NCI-H1417 treated with DMSO at 0.1 percent for 48 hours (cell line): ENCODE measurements at regions not wholly inside any gene's neighbourhood (a gene's known extent, or its start where the extent isn't known, plus 50 kb on each side); places are given as distances from the start of the nearest gene placed in this dataset.

Experiments used
- DNase-seq: peaks from one replicate; lab custom pipeline; 2025; lab: John Stamatoyannopoulos, UW

DNA sequence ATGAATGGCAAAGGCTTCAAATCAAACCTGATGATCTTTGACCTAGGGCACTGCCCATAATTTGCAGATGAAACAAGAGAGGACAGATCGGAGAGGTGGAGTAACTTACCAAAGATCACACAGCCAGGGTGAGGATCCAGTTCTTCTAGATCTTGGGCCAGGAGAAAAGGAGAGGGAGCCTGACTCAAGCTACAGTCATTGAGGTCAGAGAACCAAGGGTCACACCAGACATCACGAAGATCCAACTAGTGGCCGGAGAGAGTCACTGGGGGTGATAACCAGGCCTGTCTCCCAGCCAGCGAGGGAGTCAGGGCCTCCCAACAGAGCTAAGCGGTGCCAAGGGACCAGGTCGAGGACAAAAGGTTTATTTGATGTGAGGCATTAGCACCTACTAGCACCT lies 115.0 kb downstream of the RIPK4 start:
- DNase-seq = no peak

DNA sequence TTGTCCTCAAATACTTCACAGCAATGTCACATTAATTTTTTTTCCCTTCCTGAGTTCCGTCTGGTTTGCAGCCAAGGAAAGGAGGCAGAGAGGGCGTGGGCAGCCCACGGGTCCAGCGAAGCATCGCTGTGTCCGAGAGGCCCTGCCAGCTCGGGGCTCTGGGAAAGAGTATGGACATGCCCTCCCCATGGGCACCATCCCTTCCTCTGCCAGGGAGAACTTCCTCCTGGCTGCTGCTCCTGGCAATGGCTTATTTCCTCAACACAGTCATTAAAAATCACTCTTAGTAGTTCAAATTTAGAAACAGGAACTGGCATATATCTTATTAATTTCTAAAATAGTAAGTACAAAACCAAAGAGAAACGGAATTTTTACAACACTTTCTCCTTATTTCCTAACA lies 115.4 kb downstream of the RIPK4 start:
- DNase-seq = no peak

DNA sequence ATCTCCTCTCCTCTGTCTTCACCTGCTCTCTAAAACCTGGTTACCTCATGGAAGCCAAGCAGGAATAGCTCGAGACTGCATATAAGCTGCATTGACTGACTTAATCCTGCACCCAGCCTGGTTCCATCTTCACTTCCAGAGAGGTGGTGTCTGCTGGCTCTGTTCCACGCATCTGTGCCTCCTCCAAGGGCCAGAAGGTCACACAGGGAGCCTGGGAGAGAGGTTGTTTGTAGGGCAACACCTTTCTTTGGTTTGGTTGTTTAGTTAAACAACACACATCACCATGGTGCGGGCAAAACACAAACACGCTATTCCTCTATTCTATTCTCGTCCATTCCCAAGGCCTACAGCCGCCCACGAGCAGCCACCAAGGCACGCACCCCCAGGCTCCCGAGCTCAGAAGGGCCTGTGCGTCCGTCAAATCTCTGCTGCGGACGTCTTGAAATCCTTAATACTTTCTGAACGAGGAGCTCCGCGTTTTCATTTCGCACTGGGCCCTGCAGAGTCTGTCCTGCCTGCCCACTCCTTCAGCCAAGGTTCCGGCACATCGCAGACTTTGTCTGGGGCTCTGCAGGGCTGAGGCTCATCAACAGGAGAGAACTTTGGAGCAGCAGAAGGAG lies 116.2 kb downstream of the RIPK4 start:
- no peak for DNase-seq

DNA sequence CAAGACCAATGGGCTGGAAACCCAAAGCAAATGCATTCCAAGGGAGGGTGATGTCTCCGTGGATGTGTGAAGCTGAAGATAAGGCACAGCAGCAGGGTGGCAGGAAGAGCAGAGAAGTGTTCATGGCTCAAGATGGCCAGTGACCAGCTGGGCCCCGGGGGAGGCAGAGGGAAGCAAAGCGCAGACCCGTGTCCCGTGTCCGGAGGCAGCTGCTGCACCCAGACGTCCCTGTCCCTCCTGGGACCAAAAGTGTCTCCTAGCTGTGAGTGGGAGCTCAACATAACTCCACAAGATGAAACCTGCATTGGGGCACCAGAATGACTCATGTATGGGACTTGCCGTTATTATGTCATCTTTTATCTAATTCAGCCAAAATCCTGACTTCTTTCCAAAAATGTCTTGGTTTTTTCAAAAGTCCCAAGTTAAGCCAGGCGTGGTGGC lies 118.2 kb downstream of the RIPK4 start:
- no peak for DNase-seq

DNA sequence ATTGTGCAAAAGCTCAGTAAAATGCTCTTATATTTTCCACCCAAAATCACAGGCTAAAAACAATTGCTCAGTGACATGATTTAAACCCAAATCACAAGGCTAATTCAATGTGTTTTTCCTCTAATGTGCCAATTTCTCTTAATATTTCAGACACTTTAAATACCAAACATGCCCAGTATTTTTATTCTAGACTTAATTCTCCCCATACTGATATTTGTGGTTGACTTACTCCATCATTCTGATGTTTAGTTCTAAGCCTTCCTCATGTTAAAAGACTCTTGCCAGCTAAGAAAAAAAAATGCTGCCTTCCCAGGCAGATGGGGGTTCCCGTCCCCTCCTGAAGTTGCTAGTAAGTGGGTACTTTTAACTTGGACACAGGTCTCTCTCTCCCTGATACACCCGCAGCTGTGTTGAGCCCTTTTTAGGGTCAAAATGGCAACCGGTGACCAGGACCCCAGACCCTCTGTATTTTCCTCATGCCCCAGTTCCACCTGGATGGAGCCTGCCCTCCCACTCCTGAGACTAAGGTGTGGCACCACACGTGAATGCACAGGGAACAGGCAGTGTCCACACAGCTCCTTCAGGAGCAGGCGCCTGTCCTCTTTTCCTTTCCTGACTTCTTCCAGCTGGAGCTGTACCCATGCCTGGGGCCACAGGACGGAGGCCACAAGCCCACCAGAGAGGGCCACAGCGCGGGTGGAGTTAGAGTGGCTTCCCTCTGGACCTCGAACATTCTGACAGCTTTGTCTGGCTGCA lies 118.9 kb downstream of the RIPK4 start:
- DNase-seq = no peak

DNA sequence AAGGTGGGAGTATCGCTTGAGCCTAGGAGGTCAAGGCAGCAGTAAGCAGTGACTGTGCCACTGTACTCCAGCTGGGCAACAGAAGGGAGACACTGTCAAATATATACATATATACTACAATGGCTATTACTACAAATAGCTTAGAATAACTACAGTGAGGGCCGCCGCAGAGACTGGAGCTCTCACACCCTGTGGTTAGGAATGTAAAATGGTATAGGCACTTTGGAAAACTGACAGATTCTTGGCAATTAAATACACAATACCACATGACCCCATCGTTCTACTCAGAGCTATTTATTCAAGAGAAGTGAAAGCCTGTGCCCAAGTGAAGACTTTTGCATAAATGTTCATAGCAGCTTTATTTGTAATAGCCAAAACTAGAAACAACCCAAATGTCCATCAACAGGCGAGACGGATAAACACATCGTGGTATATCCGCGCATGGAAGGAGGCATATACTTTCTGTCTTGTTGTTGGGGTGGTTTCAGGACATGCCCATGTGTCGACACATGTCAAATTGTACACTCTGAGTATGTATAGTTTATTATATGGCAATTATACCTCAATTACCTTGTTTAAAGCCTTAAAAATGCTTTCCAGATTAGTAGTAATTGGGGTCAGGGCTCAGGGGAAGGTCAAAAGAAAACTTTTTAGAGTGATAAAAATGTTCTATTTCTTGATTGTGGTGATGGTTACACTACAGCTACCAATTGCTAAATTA lies 123.4 kb downstream of the RIPK4 start:
- no peak for DNase-seq

DNA sequence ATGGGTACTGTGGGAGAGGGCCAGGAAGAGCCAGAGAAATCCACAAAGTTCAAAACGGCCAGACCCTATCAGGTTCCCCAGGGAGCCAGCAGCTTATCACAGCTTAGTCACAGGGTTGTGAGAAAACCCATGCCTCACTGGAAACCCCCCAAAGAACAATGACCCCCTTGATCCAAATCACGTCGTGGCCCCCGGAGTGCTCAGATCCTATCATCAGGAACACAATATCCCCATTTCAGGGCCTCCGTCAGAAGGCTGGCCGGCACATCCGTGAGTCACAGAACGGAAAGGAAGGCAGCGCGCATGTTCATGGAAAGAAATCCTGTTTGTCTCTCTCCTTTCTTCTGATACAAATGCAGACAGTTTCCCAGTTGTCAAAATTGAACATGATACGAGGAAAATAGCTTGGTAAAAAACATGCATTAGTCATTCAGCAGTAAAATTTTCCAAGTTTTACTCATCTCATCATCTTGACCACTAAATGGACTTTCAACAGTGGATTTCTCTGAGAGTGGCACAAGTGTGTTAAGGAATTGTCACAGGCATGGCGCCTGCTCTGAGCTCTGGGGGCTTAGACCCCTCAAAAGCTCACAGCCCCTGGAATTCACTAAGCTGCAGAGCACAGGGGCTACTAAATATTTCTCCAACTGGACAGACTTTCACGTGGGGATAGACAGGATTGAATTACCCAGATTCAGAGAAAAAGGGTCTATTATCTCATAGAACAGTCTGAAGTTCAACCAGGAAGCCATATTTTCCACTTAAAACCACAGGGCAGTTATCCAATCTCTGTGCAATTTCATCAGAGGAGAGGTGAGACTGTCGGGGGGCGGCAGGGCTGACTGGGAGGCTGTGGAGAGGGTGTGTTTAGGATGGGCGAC lies 124.8 kb downstream of the RIPK4 start:
- DNase-seq = no peak

DNA sequence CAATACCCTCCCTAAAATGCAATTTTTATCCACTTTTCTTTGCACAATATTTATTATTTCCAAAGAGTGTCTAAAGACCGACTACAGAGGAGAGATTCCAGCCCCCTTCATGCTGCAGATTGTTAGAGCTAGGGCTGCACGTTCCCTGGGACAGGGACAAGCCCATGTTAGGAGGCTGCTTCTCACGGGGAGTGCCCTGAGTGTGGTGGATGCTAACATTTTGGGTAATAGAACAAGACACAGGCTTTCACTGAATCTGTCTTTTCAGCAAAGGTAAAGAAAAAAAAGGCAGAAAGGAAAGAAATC lies 125.4 kb downstream of the RIPK4 start:
- no peak for DNase-seq

DNA sequence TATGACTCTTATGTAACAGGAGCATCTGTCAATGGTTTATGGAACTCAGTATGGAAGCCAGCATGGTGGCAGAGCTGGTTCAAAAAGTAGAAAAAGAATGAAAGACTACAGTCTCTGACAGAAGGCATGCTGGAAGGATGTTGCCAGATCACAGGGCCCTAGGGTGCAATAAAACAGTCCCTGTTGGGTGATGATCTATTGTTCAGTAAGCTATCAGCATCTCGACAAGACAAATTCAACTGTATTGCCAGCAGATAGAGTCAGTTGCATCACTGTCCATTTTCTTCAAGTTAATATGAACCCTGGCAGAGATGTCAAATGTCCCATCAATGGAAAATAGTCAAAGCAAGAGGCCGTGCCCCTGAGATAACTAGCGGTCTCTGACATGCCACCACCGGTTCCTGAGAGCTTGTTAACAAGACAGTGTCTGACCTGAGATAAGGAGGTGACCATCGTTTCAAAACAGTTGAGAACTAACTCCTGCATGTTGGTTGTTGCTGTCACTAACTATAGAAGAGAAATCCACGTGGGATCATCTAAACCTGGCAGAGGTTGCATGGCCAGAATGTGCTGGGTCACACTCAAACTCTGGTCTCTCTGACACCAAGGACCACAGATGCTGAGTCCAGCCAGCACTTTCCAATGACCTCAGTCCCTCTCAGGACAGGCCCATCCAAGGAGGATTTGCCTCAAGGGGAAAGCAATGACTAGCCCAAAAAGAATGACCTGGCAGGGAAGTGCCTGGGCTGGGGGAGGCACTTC lies 125.9 kb downstream of the RIPK4 start:
- no peak for DNase-seq

DNA sequence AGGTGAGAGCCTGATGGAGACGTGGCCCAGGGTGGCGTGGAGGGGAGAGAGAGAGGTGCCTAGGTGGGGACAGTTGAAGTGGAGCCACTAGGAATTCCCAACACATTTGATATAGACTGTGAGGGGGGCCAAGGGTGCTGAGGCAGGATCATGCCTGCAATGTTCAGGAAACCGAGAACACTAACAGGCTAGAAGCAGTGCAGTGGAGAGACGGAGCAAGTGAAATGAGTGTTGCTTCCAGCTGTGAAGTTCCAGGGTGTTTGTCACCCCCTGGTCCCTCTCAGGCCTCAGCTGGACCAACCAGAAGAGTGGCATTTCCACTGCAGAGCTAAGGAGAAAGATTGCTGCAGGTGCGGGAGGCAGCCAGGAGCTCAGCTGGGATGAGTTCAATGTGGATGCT lies 127.1 kb downstream of the RIPK4 start:
- DNase-seq = no peak

DNA sequence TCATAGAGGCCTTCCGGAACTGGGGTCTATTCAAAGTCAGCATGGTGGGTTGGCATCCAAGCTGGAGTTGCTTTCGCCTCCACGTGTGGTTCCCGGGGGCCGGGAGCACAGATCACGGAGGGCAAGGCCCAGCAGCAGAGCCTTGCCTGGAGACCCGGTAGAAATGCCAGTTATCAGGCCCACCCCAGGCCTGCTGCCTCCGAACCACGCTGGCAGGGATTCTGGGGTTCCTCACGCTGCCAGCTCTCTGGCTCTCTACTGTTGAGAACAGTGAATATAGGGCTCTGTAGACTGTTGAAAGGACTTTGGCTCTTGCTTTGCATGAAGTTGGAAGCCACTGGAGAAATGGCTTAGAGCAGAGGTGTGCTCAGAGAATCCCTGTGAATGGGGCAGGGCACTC lies 127.5 kb downstream of the RIPK4 start:
- DNase-seq = no peak

DNA sequence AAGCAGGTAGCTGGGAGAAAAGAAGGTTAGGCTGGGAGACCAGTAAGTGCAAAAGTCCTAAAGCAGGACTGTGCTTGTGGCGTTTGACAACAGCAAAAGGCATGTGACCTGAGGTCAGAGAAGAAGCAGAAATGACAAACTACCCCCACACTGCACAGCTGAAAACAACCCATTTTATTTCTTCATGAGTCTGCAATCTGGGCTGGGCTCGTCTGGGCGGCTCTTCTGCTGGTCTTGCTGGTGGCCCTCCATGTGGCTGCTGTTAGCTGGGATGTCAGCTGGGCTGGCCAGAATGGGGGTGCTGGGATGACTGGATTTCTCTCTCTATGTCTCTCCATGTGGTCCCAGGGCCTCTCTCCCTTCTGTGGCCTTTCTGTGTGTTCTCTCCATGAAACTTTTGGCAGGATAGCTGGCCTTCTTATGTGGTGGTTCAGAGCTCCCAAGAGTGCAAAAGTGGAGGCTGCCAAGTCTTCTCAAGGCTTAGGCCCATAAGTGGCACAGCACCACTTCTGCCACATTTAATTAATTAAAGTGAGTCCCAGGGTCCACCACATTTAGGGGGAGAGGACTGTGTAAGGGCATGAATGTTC lies 128.6 kb downstream of the RIPK4 start:
- no peak for DNase-seq

DNA sequence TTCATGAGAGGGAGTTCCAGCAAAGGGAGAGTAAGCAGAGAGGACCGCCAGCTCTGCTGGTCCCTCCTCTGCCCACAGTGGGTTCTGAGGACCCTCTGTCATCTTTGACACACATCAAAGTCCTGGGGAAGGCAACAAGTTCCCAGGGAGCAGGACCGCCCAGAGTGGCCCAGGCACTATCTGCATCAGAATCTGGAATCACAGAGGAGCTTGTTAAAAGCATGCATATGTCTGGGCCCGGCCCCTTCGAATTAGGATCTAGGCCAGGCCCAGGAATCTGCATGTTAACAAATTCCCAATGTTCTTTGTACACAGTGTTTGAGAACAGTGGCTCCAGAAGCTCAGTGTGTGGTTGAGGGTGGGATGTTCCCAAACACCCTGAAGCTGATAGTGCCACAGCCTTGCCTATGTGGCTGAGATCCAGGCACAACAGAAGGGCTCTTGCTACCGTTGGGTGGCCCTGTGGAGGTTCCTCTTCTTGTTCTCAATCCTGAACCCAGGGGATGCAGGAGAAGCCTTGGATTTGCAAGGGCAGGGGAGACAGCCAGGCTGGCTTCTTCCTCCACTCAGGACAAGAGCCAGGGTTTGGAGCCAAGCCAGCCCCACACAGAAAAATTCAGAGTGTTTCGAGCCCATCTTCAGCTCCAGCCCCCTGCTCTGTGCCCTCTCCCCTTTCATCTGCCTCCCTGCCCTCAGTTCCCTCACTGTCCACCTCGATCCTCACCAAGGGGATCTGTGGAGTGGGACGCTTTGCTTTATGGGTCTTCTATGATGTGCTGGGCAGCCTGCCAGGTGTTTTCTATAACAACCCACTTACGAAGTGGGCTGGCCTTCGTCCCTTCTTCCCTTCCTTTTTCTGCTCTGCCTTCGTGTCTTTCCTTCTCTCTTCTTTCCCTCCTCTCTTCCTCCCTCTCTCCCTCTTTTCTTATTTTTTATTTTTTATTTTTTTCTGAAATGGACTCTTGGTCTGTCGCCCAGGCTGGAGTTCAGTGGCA lies 129.0 kb upstream of the TMPRSS2 start:
- DNase-seq = no peak

DNA sequence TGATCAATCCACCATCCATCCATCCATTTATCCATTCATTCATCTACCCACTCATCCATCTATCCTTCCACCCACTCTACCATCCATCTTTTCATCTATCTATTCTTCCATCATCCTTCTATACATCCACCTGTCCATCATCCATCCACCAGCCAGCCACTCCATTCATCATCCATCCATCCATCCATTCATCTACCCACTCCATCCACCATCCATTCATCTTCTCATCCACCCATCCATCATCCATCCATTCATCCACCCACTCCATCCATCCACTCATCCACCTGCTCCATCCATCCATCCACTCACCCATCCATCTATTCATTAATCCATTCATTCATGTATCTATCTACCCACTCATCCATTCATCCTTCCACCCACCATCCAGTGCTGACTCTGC lies 127.9 kb upstream of the TMPRSS2 start:
- DNase-seq = no peak

DNA sequence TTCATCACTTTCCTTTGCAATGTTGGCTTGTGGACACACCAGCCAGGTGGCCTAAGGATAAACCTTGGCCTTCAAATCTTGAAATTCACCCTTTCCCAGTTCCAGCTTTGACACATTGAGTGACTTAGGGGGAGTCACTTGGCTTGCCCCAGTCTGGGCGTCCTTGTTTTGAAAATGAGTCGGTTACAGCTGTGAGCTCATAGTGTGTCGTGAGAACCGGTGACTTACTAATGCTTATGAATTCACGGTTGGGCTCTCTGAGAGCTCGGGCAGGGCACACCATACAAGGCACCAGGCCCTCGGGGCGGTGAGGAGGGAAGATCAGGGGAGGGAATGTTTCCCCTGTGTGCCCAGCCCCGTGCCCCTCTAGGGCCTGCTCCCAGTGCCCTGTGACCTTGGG lies 126.9 kb upstream of the TMPRSS2 start:
- no peak for DNase-seq

DNA sequence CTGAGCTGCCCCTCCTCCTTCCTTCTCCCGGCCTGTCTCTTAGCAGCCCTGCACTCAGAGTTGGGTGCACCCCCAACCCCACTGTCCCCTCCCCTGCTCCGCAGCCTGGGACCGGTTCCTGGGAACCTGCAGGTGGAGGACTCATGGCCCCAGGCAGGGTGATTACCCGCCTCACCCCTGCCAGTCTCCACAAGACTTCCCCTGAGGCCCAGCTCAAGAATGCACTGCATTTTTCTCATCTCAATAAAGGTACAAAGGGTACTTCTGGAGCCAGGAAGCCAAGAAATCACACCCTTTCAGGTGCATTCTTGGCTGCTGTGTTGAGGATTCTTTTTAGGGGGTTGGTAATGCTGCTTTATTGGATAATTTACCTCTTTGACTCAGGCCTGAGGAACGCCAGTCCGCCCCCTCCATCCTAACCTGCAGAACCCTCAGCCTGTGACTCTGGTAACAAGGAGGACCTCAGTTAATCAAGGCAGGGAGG lies 126.3 kb upstream of the TMPRSS2 start:
- DNase-seq = no peak

DNA sequence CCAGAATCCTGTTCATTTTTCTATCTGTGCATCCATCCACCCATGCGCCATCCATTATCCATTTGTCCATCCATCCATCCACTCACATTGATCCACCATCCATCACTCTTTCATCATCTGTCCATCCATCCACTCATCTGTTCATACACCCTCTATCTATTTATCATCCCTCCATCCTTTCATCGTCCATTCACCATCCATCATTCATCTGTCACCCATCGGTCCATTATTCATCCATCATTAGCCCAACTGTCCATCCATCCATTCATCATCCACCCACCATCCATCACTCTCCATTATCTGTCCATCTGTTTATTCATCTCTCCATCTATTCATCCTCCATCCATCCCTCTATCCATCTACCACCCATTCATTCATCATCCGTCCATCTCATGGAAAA lies 125.7 kb upstream of the TMPRSS2 start:
- no peak for DNase-seq

DNA sequence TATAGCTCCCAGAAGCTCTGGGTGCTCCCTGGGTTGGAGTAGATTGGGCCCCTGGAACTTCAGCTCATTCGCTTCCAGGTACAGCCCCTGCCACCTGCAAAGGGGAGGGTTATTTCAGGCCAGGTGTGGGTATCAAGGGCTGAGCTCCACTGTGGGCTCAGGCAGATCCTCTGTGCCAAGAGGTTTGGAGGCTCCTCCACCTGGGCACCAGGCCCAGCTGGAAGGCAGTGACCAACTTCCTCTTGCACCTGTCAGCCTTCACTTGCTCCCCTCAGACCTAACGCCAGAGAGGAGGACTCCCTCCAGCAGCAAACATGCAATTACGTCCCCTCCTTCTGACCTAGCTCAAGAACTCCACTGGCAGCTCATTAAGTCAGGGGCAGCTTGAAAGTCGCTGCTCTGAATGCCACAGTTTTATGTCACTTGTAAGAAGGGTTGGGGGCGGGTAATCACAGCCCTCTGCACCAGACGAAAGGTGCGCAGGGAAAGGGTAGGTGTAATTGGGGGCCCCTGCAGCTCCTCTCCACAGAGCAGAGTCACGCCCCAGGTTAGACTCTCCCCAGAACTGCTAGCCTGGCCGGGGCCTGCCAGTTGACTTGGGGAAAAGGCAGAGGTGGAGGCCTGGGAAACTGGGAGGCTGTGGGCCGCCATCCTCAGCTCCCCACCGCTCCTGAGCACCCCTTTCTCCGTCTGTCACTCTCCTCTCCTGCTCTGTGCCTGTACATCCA lies 125.0 kb upstream of the TMPRSS2 start:
- no peak for DNase-seq
